Neural cell (in vitro differentiated cells): ENCODE measurements at regions not wholly inside any gene's neighbourhood (a gene's known extent, or its start where the extent isn't known, plus 50 kb on each side); places are given as distances from the start of the nearest gene placed in this dataset.

Experiments used
- H2AFZ ChIP-seq: fragments of 200-600, 300-800 bp; sonication (generic), shearing (Covaris generic); 2 replicates; pipeline ENCODE4 v1.6.0; 2014; ENCODE audit warnings: low read depth, mild to moderate bottlenecking, antibody characterized with exemption, low read length, moderate library complexity
- H3F3A ChIP-seq: fragments of 200-600 bp; shearing (Covaris generic); 2 replicates; pipeline ENCODE4 v1.6.1; 2016; ENCODE audit warnings: mild to moderate bottlenecking, moderate library complexity, mixed read lengths, antibody characterized with exemption, low read length; ENCODE audit not compliant: insufficient read depth, poor library complexity, severe bottlenecking
- H3K27ac ChIP-seq: fragments of 200-600, 300-800 bp; sonication (generic), shearing (Covaris generic); 2 replicates; pipeline ENCODE4 v1.5.1; 2014; ENCODE audit warnings: mild to moderate bottlenecking, low read length, moderate library complexity
- H3K27me3 ChIP-seq: fragments of 300-800, 200-600 bp; sonication (generic), shearing (Covaris generic); 2 replicates; pipeline ENCODE4 v1.6.0; 2014; ENCODE audit warnings: mild to moderate bottlenecking, low read depth, low read length, moderate library complexity; ENCODE audit not compliant: insufficient read depth
- H3K36me3 ChIP-seq: fragments of 300-800, 200-600 bp; sonication (generic), shearing (Covaris generic); 2 replicates; pipeline ENCODE4 v1.5.1; 2014; ENCODE audit warnings: mild to moderate bottlenecking, antibody characterized with exemption, low read length, moderate library complexity; ENCODE audit not compliant: insufficient read depth
- H3K4me2 ChIP-seq: fragments of 300-800, 200-600 bp; sonication (generic), shearing (Covaris generic); 2 replicates; pipeline ENCODE4 v1.6.0; 2014; ENCODE audit warnings: mild to moderate bottlenecking, low read length
- H3K4me3 ChIP-seq: fragments of 300-800, 200-600 bp; sonication (generic), shearing (Covaris generic); 2 replicates; pipeline ENCODE4 v1.5.1; 2014; ENCODE audit warnings: mild to moderate bottlenecking, low read length, moderate library complexity
- H3K79me2 ChIP-seq: fragments of 200-600 bp; shearing (Covaris generic); replicated peaks from 2 replicates; pipeline ENCODE4 v1.6.0; 2014; ENCODE audit warnings: mild to moderate bottlenecking, low read length, moderate library complexity; ENCODE audit not compliant: insufficient read depth
- H3K9ac ChIP-seq: fragments of 300-800, 200-600 bp; sonication (generic), shearing (Covaris generic); 2 replicates; pipeline ENCODE4 v1.6.1; 2016; ENCODE audit warnings: mild to moderate bottlenecking, low read length, mixed read lengths
- H3K9me2 ChIP-seq: fragments of 200-600 bp; shearing (Covaris generic); 2 replicates; pipeline ENCODE4 v1.6.1; 2016; ENCODE audit warnings: mild to moderate bottlenecking, low read length, mixed read lengths; ENCODE audit not compliant: insufficient read depth
- H3K9me3 ChIP-seq: fragments of 200-600, 300-800 bp; sonication (generic), shearing (Covaris generic); 2 replicates; pipeline ENCODE4 v1.6.1; 2016; ENCODE audit warnings: mild to moderate bottlenecking, mixed run types, low read length, moderate library complexity, mixed read lengths
- H4K20me1 ChIP-seq: fragments of 200-600 bp; shearing (Covaris generic); 2 replicates; pipeline ENCODE4 v1.6.1; 2016; ENCODE audit warnings: mild to moderate bottlenecking, mixed run types; ENCODE audit not compliant: insufficient read depth
- CTCF ChIP-seq: fragments of 450-650 bp; IDR thresholded peaks from 2 replicates; pipeline ENCODE4 v1.5.1; 2014; ENCODE audit warnings: antibody characterized with exemption, mild to moderate bottlenecking, moderate library complexity; ENCODE audit not compliant: poor library complexity, severe bottlenecking
- EP300 ChIP-seq: fragments of 450-650 bp; conservative IDR thresholded peaks from 2 replicates; pipeline ENCODE4 v1.6.1; 2014; ENCODE audit warnings: antibody characterized with exemption, mild to moderate bottlenecking, moderate library complexity; ENCODE audit not compliant: poor library complexity, severe bottlenecking
- EZH2 ChIP-seq: fragments of 200-600, 300-800 bp; shearing (Covaris generic), sonication (generic); IDR thresholded peaks from 2 replicates; pipeline ENCODE4 v1.6.1; 2014; ENCODE audit warnings: antibody characterized with exemption, low read length, borderline replicate concordance, mild to moderate bottlenecking; ENCODE audit not compliant: insufficient read depth, poor library complexity, severe bottlenecking
- MXI1 ChIP-seq: fragments of 450-650 bp; conservative IDR thresholded peaks from 2 replicates; pipeline ENCODE4 v1.6.1; 2014; ENCODE audit warnings: antibody characterized with exemption, mild to moderate bottlenecking; ENCODE audit not compliant: poor library complexity, severe bottlenecking
- POLR2AphosphoS5 ChIP-seq: IDR thresholded peaks from 2 replicates; pipeline ENCODE4 v1.6.1; 2012
- RAD21 ChIP-seq: fragments of 450-650 bp; conservative IDR thresholded peaks from 2 replicates; pipeline ENCODE4 v1.6.1; 2014; ENCODE audit warnings: antibody characterized with exemption, mild to moderate bottlenecking, moderate library complexity
- SMC3 ChIP-seq: fragments of 450-650 bp; conservative IDR thresholded peaks from 2 replicates; pipeline ENCODE4 v1.6.1; 2014; ENCODE audit warnings: antibody characterized with exemption, mild to moderate bottlenecking, moderate library complexity; ENCODE audit not compliant: poor library complexity
- TAF1 ChIP-seq: IDR thresholded peaks from 2 replicates; pipeline ENCODE4 v1.6.1; 2012; ENCODE audit warnings: low read depth
- TF ChIP-seq, protein P1 (sequence below): IDR thresholded peaks from 2 replicates; pipeline ENCODE4 v1.6.1; 2012; ENCODE audit warnings: borderline replicate concordance

GRCh38 chr14:61226015-61226654 is 55.0 kb downstream of the TMEM30B start:
- H3F3A ChIP-seq, result no peaks in the 10 kb centered on the region
- H3K79me2 ChIP-seq, result no peaks in the 10 kb centered on the region
- no peak overlapping the region for H2AFZ ChIP-seq
- no peaks in the 10 kb centered on the region for H3K27me3 ChIP-seq
- no peaks in the 10 kb centered on the region for H4K20me1 ChIP-seq
- H3K36me3 ChIP-seq, result no peaks in the 10 kb centered on the region
- H3K27ac ChIP-seq, result no peak overlapping the region
- H3K9me2 ChIP-seq, result no peaks in the 10 kb centered on the region
- no peak overlapping the region for H3K4me2 ChIP-seq
- TF ChIP-seq CTCF, result no peak
- no peak for TF ChIP-seq POLR2AphosphoS5
- TF ChIP-seq, protein P1, sequence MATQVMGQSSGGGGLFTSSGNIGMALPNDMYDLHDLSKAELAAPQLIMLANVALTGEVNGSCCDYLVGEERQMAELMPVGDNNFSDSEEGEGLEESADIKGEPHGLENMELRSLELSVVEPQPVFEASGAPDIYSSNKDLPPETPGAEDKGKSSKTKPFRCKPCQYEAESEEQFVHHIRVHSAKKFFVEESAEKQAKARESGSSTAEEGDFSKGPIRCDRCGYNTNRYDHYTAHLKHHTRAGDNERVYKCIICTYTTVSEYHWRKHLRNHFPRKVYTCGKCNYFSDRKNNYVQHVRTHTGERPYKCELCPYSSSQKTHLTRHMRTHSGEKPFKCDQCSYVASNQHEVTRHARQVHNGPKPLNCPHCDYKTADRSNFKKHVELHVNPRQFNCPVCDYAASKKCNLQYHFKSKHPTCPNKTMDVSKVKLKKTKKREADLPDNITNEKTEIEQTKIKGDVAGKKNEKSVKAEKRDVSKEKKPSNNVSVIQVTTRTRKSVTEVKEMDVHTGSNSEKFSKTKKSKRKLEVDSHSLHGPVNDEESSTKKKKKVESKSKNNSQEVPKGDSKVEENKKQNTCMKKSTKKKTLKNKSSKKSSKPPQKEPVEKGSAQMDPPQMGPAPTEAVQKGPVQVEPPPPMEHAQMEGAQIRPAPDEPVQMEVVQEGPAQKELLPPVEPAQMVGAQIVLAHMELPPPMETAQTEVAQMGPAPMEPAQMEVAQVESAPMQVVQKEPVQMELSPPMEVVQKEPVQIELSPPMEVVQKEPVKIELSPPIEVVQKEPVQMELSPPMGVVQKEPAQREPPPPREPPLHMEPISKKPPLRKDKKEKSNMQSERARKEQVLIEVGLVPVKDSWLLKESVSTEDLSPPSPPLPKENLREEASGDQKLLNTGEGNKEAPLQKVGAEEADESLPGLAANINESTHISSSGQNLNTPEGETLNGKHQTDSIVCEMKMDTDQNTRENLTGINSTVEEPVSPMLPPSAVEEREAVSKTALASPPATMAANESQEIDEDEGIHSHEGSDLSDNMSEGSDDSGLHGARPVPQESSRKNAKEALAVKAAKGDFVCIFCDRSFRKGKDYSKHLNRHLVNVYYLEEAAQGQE, result no peak
- TF ChIP-seq RAD21, result no peak
- TF ChIP-seq SMC3, result no peak
- no peak for TF ChIP-seq TAF1
- TF ChIP-seq MXI1, result no peak
- no peak for TF ChIP-seq EP300
- TF ChIP-seq EZH2, result no peak
- no peak overlapping the region for H3K4me3 ChIP-seq
- no peaks in the 10 kb centered on the region for H3K9me3 ChIP-seq
- no peak overlapping the region for H3K9ac ChIP-seq

DNA sequence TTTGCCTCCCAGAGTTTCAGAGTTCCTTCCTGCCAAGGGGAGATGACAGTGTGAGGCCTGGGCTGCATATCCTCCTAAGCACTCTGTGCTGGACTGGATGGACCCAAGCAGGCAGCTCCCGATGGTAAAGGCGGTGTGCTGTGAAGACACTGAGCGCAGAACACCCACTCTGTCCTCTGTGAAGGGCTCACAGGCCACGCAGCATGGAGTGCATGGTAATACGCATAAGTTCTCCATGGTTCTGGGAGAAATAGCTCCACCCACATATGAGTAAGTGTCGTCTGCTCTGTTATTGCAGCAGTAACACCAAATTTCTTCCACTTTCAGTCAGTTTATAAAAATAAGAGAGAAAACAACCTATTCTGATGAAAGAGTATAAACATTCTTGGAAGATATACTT is 55.8 kb downstream of the TMEM30B start:
- H2AFZ ChIP-seq, result no peak overlapping the region

More for the DNA sequence above, 55.8 kb downstream of the TMEM30B start:
- H4K20me1 ChIP-seq, result no peaks in the 10 kb centered on the region
- H3K36me3 ChIP-seq, result no peaks in the 10 kb centered on the region
- no peak overlapping the region for H3K27ac ChIP-seq
- no peaks in the 10 kb centered on the region for H3K79me2 ChIP-seq
- no peak for TF ChIP-seq RAD21
- no peak for TF ChIP-seq SMC3
- TF ChIP-seq EZH2, result no peak
- TF ChIP-seq TAF1, result no peak
- no peak for TF ChIP-seq EP300
- TF ChIP-seq MXI1, result no peak
- TF ChIP-seq, protein P1, result no peak
- no peak for TF ChIP-seq CTCF
- TF ChIP-seq POLR2AphosphoS5, result no peak
- no peak overlapping the region for H3K4me2 ChIP-seq
- no peak overlapping the region for H3K9ac ChIP-seq
- no peaks in the 10 kb centered on the region for H3K9me2 ChIP-seq
- no peaks in the 10 kb centered on the region for H3F3A ChIP-seq
- no peak overlapping the region for H3K4me3 ChIP-seq
- no peaks in the 10 kb centered on the region for H3K27me3 ChIP-seq
- no peaks in the 10 kb centered on the region for H3K9me3 ChIP-seq
